MCF 10A (cell line): ENCODE measurements at regions not wholly inside any gene's neighbourhood (a gene's known extent, or its start where the extent isn't known, plus 50 kb on each side); places are given as distances from the start of the nearest gene placed in this dataset. TPM values are rescaled to one million over a fixed set of nuclear protein-coding genes. Genes with fewer than 3 reads are reported as not detected.

Source experiments
- BruUV-seq: library from RNA; stranded (reverse); fragments of 400-500 nt; replicated peaks from 2 replicates; lab custom pipeline; 2021; lab: Mats Ljungman, UMichigan
- CTCF ChIA-PET: fragments of 300-600 bp; sonication (Branson Sonifier 250); formaldehyde crosslinking; extraction: SDS; loops from one replicate; lab custom pipeline; 2021; ENCODE audit warnings: antibody characterized with exemption, inconsistent platforms; lab: Yijun Ruan, JAX
- POLR2A ChIA-PET: fragments of 300-600, 350-650 bp; sonication (Branson Sonifier 250); formaldehyde crosslinking; extraction: SDS; loops from one replicate; lab custom pipeline; 2020; ENCODE audit warnings: antibody characterized with exemption, inconsistent platforms; lab: Yijun Ruan, JAX
- DNase-seq: peaks from one replicate; pipeline ENCODE4 v3.0.0-alpha.2; 2018; ENCODE audit not compliant: unreplicated experiment
- H3K27ac Mint-ChIP-seq: one replicate; pipeline ENCODE4 v1.8.0; 2022; ENCODE audit warnings: mild to moderate bottlenecking, low read depth, mixed read lengths; ENCODE audit not compliant: unreplicated experiment
- H3K27me3 Mint-ChIP-seq: one replicate; pipeline ENCODE4 v1.8.0; 2022; ENCODE audit warnings: mixed read lengths; ENCODE audit not compliant: insufficient read depth, unreplicated experiment
- H3K36me3 Mint-ChIP-seq: one replicate; pipeline ENCODE4 v1.8.0; 2022; ENCODE audit warnings: mild to moderate bottlenecking, moderate library complexity, mixed read lengths; ENCODE audit not compliant: insufficient read depth, unreplicated experiment
- H3K4me1 Mint-ChIP-seq: one replicate; pipeline ENCODE4 v1.8.0; 2022; ENCODE audit warnings: mixed read lengths; ENCODE audit not compliant: insufficient read depth, unreplicated experiment
- H3K4me3 Mint-ChIP-seq: one replicate; pipeline ENCODE4 v1.8.0; 2022; ENCODE audit warnings: mild to moderate bottlenecking, moderate library complexity, mixed read lengths; ENCODE audit not compliant: unreplicated experiment
- H3K9me3 Mint-ChIP-seq: one replicate; pipeline ENCODE4 v1.8.0; 2022; ENCODE audit warnings: mixed read lengths; ENCODE audit not compliant: unreplicated experiment
- CTCF ChIP-seq: fragments of 200-600 bp; IDR thresholded peaks from one replicate; pipeline ENCODE4 v1.8.0; 2022; ENCODE audit warnings: antibody characterized with exemption, mild to moderate bottlenecking; ENCODE audit not compliant: unreplicated experiment
- intact Hi-C: fragments of 100-400 bp; cut with micrococcal nuclease; formaldehyde crosslinking; loops from 2 replicates; pipeline ENCODE4 v1.14.1; 2022
- microRNA-seq: library from miRNA; unstranded; fragments of <30 nt; microRNA quantifications from one replicate; pipeline ENCODE4 v1.2.0, GENCODE V29; 2022

- ChIA-PET CTCF (no interaction called here), POLR2A (no interaction called here)
- H3K36me3 Mint-ChIP-seq = no peaks in the 10 kb centered on the region
- no TSS peak for BruUV-seq
- H3K4me1 Mint-ChIP-seq = no peaks in the 10 kb centered on the region
- no peak for TF ChIP-seq CTCF
- no peak overlapping the region for H3K4me3 Mint-ChIP-seq
- intact Hi-C loops = no loop called here
- no peaks in the 10 kb centered on the region for H3K9me3 Mint-ChIP-seq
- DNase-seq = no peak
- H3K27ac Mint-ChIP-seq = no peak overlapping the region
- H3K27me3 Mint-ChIP-seq = peaks cover 82% of the 10 kb centered on the region
Observed at GRCh38 chr6:98783578-98783977, 50.8 kb upstream of the POU3F2 start.

Small RNA genes lying in the stretch of these regions (microRNA-seq; reads per million reads assigned to microRNA genes)
- not detected for gene MIR2113
